Activated naive CD8-positive, alpha-beta T cell (primary cell): ENCODE measurements at regions not wholly inside any gene's neighbourhood (a gene's known extent, or its start where the extent isn't known, plus 50 kb on each side); places are given as distances from the start of the nearest gene placed in this dataset.

ENCODE experiments used
- H3K27ac Mint-ChIP-seq: one replicate; pipeline ENCODE4 v1.8.0; 2021; ENCODE audit warnings: mixed read lengths
- H3K27me3 Mint-ChIP-seq: one replicate; pipeline ENCODE4 v1.8.0; 2021; ENCODE audit warnings: mixed read lengths
- H3K36me3 Mint-ChIP-seq: one replicate; pipeline ENCODE4 v1.8.0; 2021; ENCODE audit warnings: mixed read lengths
- H3K4me1 Mint-ChIP-seq: one replicate; pipeline ENCODE4 v1.8.0; 2021; ENCODE audit warnings: low read depth, mixed read lengths
- H3K4me3 Mint-ChIP-seq: one replicate; pipeline ENCODE4 v1.8.0; 2021; ENCODE audit warnings: mild to moderate bottlenecking, mixed read lengths
- H3K9me3 Mint-ChIP-seq: one replicate; pipeline ENCODE4 v1.8.0; 2021; ENCODE audit warnings: low read depth, mixed read lengths

DNA sequence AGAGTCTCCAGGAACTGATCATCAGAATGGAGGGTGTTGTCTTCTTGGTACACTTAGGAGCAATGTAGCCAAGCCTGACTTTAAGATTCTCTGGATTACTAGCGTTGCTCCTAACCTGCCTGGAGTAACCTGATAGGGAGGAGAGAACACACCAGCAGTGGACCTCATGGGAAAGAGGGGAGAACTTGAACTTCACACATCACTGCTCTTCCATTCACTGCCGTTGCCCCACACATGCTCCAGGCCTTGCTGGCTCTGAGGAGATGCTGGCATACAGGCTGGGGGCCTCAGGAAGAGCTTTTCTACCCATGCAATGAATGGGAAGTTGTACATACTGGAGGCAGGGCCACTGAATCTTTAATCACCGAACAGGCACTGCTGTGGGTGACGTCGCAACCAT lies 60.3 kb upstream of the ADAMTS16 start:
- no peak overlapping the region for H3K27ac Mint-ChIP-seq
- no peaks in the 10 kb centered on the region for H3K27me3 Mint-ChIP-seq
- no peaks in the 10 kb centered on the region for H3K36me3 Mint-ChIP-seq
- H3K4me1 Mint-ChIP-seq, result no peaks in the 10 kb centered on the region
- H3K4me3 Mint-ChIP-seq, result no peak overlapping the region
- H3K9me3 Mint-ChIP-seq, result no peaks in the 10 kb centered on the region

DNA sequence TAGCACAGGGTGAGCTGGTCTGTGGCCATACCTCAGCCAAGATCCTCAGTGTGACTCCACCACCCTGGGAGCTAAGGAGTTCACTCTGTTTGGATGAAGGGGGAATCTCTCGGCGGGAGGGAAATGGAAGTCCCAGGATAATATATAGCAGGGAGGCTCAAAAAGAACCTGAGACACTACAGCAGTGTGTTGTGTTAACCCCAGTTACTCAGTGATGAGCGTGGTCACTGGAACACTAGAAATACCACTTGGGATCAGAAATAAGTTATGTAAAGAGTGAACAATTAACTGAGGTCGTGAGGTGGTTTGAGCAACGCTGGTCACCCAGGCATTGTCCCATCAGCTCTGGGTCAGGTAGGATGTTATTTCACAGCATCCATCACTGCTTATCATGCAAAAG lies 59.3 kb upstream of the ADAMTS16 start:
- H3K4me3 Mint-ChIP-seq, result no peak overlapping the region
- no peak overlapping the region for H3K27ac Mint-ChIP-seq
- no peaks in the 10 kb centered on the region for H3K36me3 Mint-ChIP-seq
- no peaks in the 10 kb centered on the region for H3K4me1 Mint-ChIP-seq
- peaks cover 1% of the 10 kb centered on the region for H3K27me3 Mint-ChIP-seq
- no peaks in the 10 kb centered on the region for H3K9me3 Mint-ChIP-seq

DNA sequence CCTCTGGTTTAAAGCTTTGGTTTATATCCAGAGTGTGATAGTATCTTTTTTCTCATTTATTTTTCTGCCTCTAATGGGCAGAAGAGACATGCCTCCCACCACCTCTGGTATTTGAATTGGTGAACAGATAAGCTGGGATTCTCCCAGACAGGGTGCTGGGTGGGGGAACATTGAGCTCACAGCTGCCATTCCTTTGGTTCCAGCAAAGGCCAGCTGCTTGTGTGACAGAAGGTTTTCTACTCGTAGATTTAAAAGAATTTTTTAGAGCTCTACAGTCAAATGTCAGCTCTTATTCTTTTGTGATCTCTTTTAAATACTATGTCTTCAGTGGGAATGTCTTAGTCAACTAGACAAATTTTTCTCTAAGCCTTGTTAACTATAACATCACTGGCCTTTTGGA lies 54.7 kb upstream of the ADAMTS16 start:
- Mint-ChIP-seq H3K4me1 (no peaks in the 10 kb centered on the region), H3K4me3 (no peak overlapping the region), H3K27me3 (peaks cover 1% of the 10 kb centered on the region), H3K9me3 (no peaks in the 10 kb centered on the region), H3K27ac (no peak overlapping the region), H3K36me3 (no peaks in the 10 kb centered on the region)

DNA sequence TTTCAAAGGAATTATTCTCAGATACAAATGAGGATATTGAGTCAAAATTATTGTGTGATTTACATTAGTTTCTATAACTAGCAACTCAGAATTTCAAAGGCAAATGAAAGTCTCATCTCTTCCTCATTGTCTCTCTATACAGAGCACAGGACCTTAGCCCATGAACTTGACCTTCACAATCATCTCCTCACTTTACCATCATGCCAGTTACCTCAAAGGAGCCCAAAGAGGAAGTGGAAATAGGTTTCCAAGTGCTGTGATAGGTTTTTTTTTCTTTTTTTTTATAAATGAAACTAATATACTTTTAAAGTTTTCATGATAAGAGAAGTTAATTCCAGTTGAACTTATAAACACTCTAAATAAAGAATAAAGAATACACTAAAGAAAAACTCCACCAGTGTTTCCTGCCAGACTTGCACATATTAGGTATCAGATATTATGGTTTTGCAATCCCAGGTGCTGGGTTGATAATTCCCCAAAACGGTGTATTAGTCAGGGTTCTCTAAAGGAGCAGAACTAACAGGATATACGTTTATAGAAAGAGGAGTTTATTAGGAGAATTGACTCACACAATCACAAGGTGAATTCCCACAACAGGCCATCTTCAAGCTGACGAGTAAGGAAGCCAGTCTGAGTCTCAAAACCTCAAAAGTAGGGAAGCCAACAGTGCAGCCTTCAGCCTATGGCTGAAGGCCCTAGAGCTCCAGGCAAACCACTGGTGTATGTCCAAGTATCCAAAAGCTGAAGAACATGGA lies 50.1 kb upstream of the ADAMTS16 start:
- Mint-ChIP-seq H3K4me3 (no peak overlapping the region), H3K36me3 (no peaks in the 10 kb centered on the region), H3K27me3 (no peaks in the 10 kb centered on the region), H3K4me1 (no peaks in the 10 kb centered on the region), H3K27ac (no peak overlapping the region), H3K9me3 (no peaks in the 10 kb centered on the region)
